K562 (cell line): ENCODE measurements at regions not wholly inside any gene's neighbourhood (a gene's known extent, or its start where the extent isn't known, plus 50 kb on each side); places are given as distances from the start of the nearest gene placed in this dataset.

Experiments used
- ATAC-seq: fragments of 200-7000 bp; cut with Tn5 transposase; 3 replicates; pipeline ENCODE4 v1.9.1; 2020; ENCODE audit warnings: moderate library complexity
- BruUV-seq: library from RNA; stranded (reverse); fragments of 400-500 nt; replicated peaks from 2 replicates; lab custom pipeline; 2021; lab: Mats Ljungman, UMichigan
- CTCF ChIA-PET: fragments of 300-600 bp; formaldehyde crosslinking; extraction: SDS; loops from one replicate; lab custom pipeline; 2021; ENCODE audit warnings: low intra/inter-chr PET ratio; lab: Yijun Ruan, JAX
- POLR2A ChIA-PET: fragments of 300-600, 350-650 bp; sonication (Branson Sonifier 250); formaldehyde crosslinking; extraction: SDS; loops from one replicate; lab custom pipeline; 2021; ENCODE audit warnings: antibody characterized with exemption, inconsistent platforms; lab: Yijun Ruan, JAX
- DNase-seq, 4 experiments: peaks; one replicate each; pipeline versions ENCODE4 v3.0.0 to v3.0.0-alpha.2; 2011 to 2018; ENCODE audit warnings: low spot score in 3 of 4, mixed read lengths in 3 of 4; ENCODE audit errors: extremely low read depth in 1 of 4
- FAIRE-seq: peaks from 2 replicates; lab custom pipeline; 2011; peaks lifted over from hg19 to GRCh38; lab: Jason Lieb, UNC
- H2AFZ ChIP-seq: 2 replicates; pipeline ENCODE4 v1.6.0; 2011; ENCODE audit warnings: low read depth, low read length, control low read depth, inconsistent platforms
- H3K27ac ChIP-seq: fragments of 200-600 bp; 3 replicates; pipeline ENCODE4 v1.8.0; 2011; ENCODE audit warnings: low read depth, mild to moderate bottlenecking, control low read depth, inconsistent platforms, low read length, moderate library complexity, mixed read lengths; ENCODE audit errors: extremely low read depth
- H3K27me3 ChIP-seq, 2 experiments: fragments of 300-600 bp in 1 of 2; 2 replicates in 1 of 2; 3 replicates in 1 of 2; pipeline versions ENCODE4 v1.6.0 to v1.8.0; 2011; ENCODE audit warnings: inconsistent platforms in 2 of 2, low read length in 2 of 2, mild to moderate bottlenecking in 1 of 2, mixed read lengths in 1 of 2, moderate library complexity in 1 of 2; ENCODE audit not compliant: control insufficient read depth in 2 of 2, insufficient read depth in 2 of 2
- H3K36me3 ChIP-seq: fragments of 300-600 bp; 3 replicates; pipeline ENCODE4 v1.8.0; 2011; ENCODE audit warnings: mild to moderate bottlenecking, low read length, inconsistent platforms; ENCODE audit not compliant: control insufficient read depth, insufficient read depth
- H3K4me1 ChIP-seq, 2 experiments: fragments of 200-600 bp in 1 of 2; replicated peaks in 1 of 2; 2 replicates in 1 of 2; 3 replicates in 1 of 2; pipeline versions ENCODE4 v1.5.1 to v1.8.0; 2011; ENCODE audit warnings: inconsistent platforms in 2 of 2, low read length in 2 of 2, mild to moderate bottlenecking in 1 of 2, mixed read lengths in 1 of 2, moderate library complexity in 1 of 2; ENCODE audit not compliant: control insufficient read depth in 2 of 2, insufficient read depth in 2 of 2
- H3K4me2 ChIP-seq: 2 replicates; pipeline ENCODE4 v1.6.1; 2011; ENCODE audit warnings: low read length, control low read depth, inconsistent platforms, mixed read lengths; ENCODE audit not compliant: insufficient read depth
- H3K4me3 ChIP-seq: fragments of 200-600 bp; sonication (generic), shearing (Covaris generic); 2 replicates; pipeline ENCODE4 v1.5.1; 2016; ENCODE audit warnings: control low read depth, inconsistent platforms
- H3K79me2 ChIP-seq: fragments of 200-600 bp; 3 replicates; pipeline ENCODE4 v1.8.0; 2011; ENCODE audit warnings: low read length, inconsistent platforms; ENCODE audit not compliant: control insufficient read depth, insufficient read depth
- H3K9ac ChIP-seq, 2 experiments: 2 replicates each; pipeline versions ENCODE4 v1.6.0 to v1.6.1; 2011; ENCODE audit warnings: low read depth in 2 of 2, low read length in 2 of 2, control low read depth in 1 of 2, inconsistent platforms in 1 of 2, mild to moderate bottlenecking in 1 of 2, mixed read lengths in 1 of 2; ENCODE audit not compliant: insufficient read depth in 1 of 2
- H3K9me1 ChIP-seq: one replicate; pipeline ENCODE4 v1.6.0; 2011; ENCODE audit warnings: inconsistent platforms, mild to moderate bottlenecking, low read length, moderate library complexity; ENCODE audit not compliant: control insufficient read depth, insufficient read depth
- H3K9me3 ChIP-seq: replicated peaks from 2 replicates; pipeline ENCODE4 v1.5.1; 2011; ENCODE audit warnings: low read depth, low read length, inconsistent platforms; ENCODE audit not compliant: control insufficient read depth, insufficient read depth
- H4K20me1 ChIP-seq: replicated peaks from 2 replicates; pipeline ENCODE4 v1.6.1; 2011; ENCODE audit warnings: low read length, inconsistent platforms, mixed read lengths; ENCODE audit not compliant: control insufficient read depth, insufficient read depth
- ASH1L ChIP-seq: fragments of 450-650 bp; IDR thresholded peaks from 2 replicates; pipeline ENCODE4 v1.6.1; 2018; ENCODE audit warnings: borderline replicate concordance, mild to moderate bottlenecking, low read depth; ENCODE audit not compliant: partially characterized antibody
- HMG20A ChIP-seq: fragments of 450-650 bp; formaldehyde crosslinking; conservative IDR thresholded peaks from 2 replicates; pipeline ENCODE4 v1.4.0; 2020; ENCODE audit warnings: mild to moderate bottlenecking, mixed read lengths
- POLR2H ChIP-seq: IDR thresholded peaks from 2 replicates; pipeline ENCODE4 v1.6.1; 2016; ENCODE audit warnings: missing genetic modification characterization, low read depth, mild to moderate bottlenecking, control low read depth, missing compliant biosample characterization, moderate library complexity
- RAD21 ChIP-seq, 2 experiments: fragments of 250-450 bp in 1 of 2; fragments of 450-650 bp in 1 of 2; sonication (Bioruptor Pico) in 1 of 2; formaldehyde crosslinking in 1 of 2; IDR thresholded peaks in 1 of 2; conservative IDR thresholded peaks in 1 of 2; 2 replicates each; pipeline versions ENCODE4 v1.4.0 to v1.8.0; 2020 to 2022; ENCODE audit warnings: mild to moderate bottlenecking in 2 of 2, moderate library complexity in 1 of 2
- REST ChIP-seq, 2 experiments: fragments of 450-650 bp; formaldehyde crosslinking in 1 of 2; IDR thresholded peaks; 2 replicates each; pipeline versions ENCODE4 v1.4.0 to v1.6.1; 2014 to 2020; ENCODE audit warnings: mild to moderate bottlenecking in 2 of 2, borderline replicate concordance in 1 of 2, low read depth in 1 of 2
- SMARCA4 ChIP-seq: fragments of 450-650 bp; IDR thresholded peaks from 2 replicates; pipeline ENCODE4 v1.6.1; 2016
- SMARCE1 ChIP-seq: fragments of 450-650 bp; IDR thresholded peaks from 2 replicates; pipeline ENCODE4 v1.7.1; 2016; ENCODE audit warnings: mild to moderate bottlenecking
- SMC3 ChIP-seq: conservative IDR thresholded peaks from 2 replicates; pipeline ENCODE4 v1.6.1; 2011; ENCODE audit warnings: low read depth, low read length, improper control_type of control experiment; ENCODE audit not compliant: insufficient read depth
- ZNF146 ChIP-seq: IDR thresholded peaks from one replicate; pipeline ENCODE4 v1.6.1; 2018; ENCODE audit warnings: missing compliant biosample characterization; ENCODE audit not compliant: unreplicated experiment
- ZNF398 ChIP-seq: fragments of 250-450 bp; sonication (Bioruptor Pico); IDR thresholded peaks from 2 replicates; pipeline ENCODE4 v1.8.0; 2021; ENCODE audit warnings: moderate library complexity, mild to moderate bottlenecking, inconsistent platforms
- WGBS: fragments of 100-300 bp; shearing (Covaris generic); methylation state at CpG from one replicate; pipeline ENCODE4 v1.1.6; 2016; ENCODE audit warnings: low coverage, mixed read lengths; ENCODE audit not compliant: insufficient coverage; ENCODE audit errors: missing lambda C conversion rate; 5-methylcytosine and 5-hydroxymethylcytosine counted together
- in situ Hi-C: fragments of 300-500 bp; cut with MboI; formaldehyde crosslinking; loops from 4 replicates; pipeline ENCODE4 v1.15.0; 2018; ENCODE audit warnings: inconsistent platforms, mixed read lengths
- intact Hi-C: fragments of 100-400 bp; cut with micrococcal nuclease; formaldehyde crosslinking; loops from 2 replicates; pipeline ENCODE4 v1.14.2; 2022

- DNase-seq: peak; percentile 31 to 60 (median 36)
- WGBS: 2% methylated on average over 13 of the region's 13 CpGs
- H3K27me3 ChIP-seq: no peaks in the 10 kb centered on the region; a peak in 1 of 5 replicates
- H3K4me3 ChIP-seq: no peak overlapping the region
- no peaks in the 10 kb centered on the region for H3K4me1 ChIP-seq
- CTCF ChIA-PET: interaction anchor here (0.8 to 3.5 kb wide), 4 partner anchors 254 to 430 kb away, joined by 3 to 27 read pairs (median 6); no protein-coding TSS in a partner anchor
- intact Hi-C loops: loop anchor here (1.0 to 10.0 kb wide), 6 partner anchors 177 to 642 kb away; no protein-coding TSS in a partner anchor
- peak overlapping the region; percentile 44 for H2AFZ ChIP-seq
- H3K27ac ChIP-seq: no peak overlapping the region
- H4K20me1 ChIP-seq: no peaks in the 10 kb centered on the region
- H3K36me3 ChIP-seq: no peaks in the 10 kb centered on the region
- peak; percentile 77 for FAIRE-seq
- in situ Hi-C loops: loop anchor here (25.0 kb wide), 1 partner anchor 545 kb away; no protein-coding TSS in a partner anchor
- no peaks in the 10 kb centered on the region for H3K79me2 ChIP-seq
- H3K9me1 ChIP-seq: no peaks in the 10 kb centered on the region
- H3K9me3 ChIP-seq: no peaks in the 10 kb centered on the region
- BruUV-seq: no TSS peak
- POLR2A ChIA-PET: no interaction called here
- no peak overlapping the region for H3K4me2 ChIP-seq
- peak; percentile 96 for ATAC-seq
- H3K9ac ChIP-seq: no peak overlapping the region
- peak; percentile 67 for TF ChIP-seq SMC3
- no peak for TF ChIP-seq ZNF398 (CRISPR knock-in tag)
- no peak for TF ChIP-seq HMG20A
- peak; percentile 84 to 87 for TF ChIP-seq RAD21 (CRISPR knock-in tag; conservative IDR thresholded peaks at IDR 0.05 in 1 of 2, IDR thresholded peaks at IDR 0.05 in 1 of 2)
- peak; percentile 67; the same call in 1 of the 2 replicates for TF ChIP-seq REST (IDR thresholded peaks at IDR 0.05; ENCODE audit: borderline replicate concordance)
- TF ChIP-seq REST (CRISPR knock-in tag; IDR thresholded peaks at IDR 0.05; ENCODE audit: low read depth): no peak
- TF ChIP-seq ASH1L: no peak
- TF ChIP-seq POLR2H (tag): no peak
- TF ChIP-seq SMARCE1: no peak
- no peak for TF ChIP-seq ZNF146 (CRISPR knock-in tag)
- no peak for TF ChIP-seq SMARCA4
These were observed 143.8 kb upstream of the TMEM106B start for GRCh38 chr7:12067156-12067831.
